ENCODE measurements at regions not wholly inside any gene's neighbourhood (a gene's known extent, or its start where the extent isn't known, plus 50 kb on each side); places are given as distances from the start of the nearest gene placed in this dataset.

DNA sequence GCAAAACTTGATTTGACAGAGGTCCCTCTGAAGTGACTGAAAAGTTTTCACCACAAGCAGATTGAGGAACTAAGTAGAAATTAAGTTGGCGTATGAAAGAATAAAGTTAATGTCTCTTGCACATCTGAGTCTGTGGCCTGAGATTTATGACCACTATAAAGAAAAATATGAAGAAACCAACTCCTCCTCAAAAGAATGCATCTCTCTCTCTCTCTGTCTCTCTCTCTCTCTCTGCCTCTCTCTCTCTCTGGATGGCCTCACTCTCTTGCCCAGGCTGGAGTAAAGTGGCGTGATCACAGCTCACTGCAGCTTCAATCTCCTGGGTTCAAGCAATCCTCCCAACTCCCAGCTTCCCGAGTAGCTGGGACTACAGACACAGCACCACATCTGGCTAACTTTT lies 55.2 kb downstream of the RPL22L1 start:
- intact Hi-C loops (cut with DNase I, micrococcal nuclease), result loop anchor here (5.0 to 10.0 kb wide), 2 partner anchors 400 to 403 kb away; partner anchors contain the start of gene CLDN11 (in 1 of the 2)
- no peak overlapping the region for H3K4me3 ChIP-seq
- ATAC-seq (no peak), DNase-seq (no peak)
- peaks cover 5% of the 10 kb centered on the region for H3K4me1 ChIP-seq (ENCODE audit: low read depth)
- H3K36me3 ChIP-seq (ENCODE audit: low read depth), result no peaks in the 10 kb centered on the region
- TF ChIP-seq, protein P1, sequence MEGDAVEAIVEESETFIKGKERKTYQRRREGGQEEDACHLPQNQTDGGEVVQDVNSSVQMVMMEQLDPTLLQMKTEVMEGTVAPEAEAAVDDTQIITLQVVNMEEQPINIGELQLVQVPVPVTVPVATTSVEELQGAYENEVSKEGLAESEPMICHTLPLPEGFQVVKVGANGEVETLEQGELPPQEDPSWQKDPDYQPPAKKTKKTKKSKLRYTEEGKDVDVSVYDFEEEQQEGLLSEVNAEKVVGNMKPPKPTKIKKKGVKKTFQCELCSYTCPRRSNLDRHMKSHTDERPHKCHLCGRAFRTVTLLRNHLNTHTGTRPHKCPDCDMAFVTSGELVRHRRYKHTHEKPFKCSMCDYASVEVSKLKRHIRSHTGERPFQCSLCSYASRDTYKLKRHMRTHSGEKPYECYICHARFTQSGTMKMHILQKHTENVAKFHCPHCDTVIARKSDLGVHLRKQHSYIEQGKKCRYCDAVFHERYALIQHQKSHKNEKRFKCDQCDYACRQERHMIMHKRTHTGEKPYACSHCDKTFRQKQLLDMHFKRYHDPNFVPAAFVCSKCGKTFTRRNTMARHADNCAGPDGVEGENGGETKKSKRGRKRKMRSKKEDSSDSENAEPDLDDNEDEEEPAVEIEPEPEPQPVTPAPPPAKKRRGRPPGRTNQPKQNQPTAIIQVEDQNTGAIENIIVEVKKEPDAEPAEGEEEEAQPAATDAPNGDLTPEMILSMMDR (IDR thresholded peaks at IDR 0.05), result no peak
- no peaks in the 10 kb centered on the region for H3K9me3 ChIP-seq

DNA sequence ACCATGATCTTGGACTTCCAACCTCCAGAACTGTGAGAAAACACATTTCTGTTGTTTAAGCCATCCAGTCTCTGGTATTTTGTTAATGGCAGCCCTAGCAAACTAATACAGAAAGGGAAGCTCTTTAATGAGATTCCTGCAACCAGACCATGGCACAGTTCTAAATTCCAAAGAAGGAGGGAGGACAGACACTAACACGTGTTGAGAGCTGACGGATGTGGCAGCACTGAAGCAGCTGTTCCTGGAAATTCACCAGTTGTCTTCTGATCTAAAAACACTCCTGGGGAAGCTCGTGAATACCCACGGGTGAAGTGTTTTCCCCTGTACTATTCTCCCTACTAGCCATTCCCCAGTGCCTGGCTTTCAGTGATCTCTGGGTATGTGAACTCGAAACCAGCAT lies 56.7 kb downstream of the RPL22L1 start:
- no peak for DNase-seq
- H3K4me3 ChIP-seq, result no peak overlapping the region
- ATAC-seq, result no peak
- TF ChIP-seq, protein P1 (IDR thresholded peaks at IDR 0.05), result no peak
- H3K36me3 ChIP-seq (ENCODE audit: low read depth), result no peaks in the 10 kb centered on the region
- H3K9me3 ChIP-seq, result no peaks in the 10 kb centered on the region
- H3K4me1 ChIP-seq (ENCODE audit: low read depth), result peaks cover 5% of the 10 kb centered on the region
- intact Hi-C loops (cut with DNase I, micrococcal nuclease), result loop anchor here (5.0 to 10.0 kb wide), 2 partner anchors 398 to 401 kb away; partner anchors contain the start of gene CLDN11 (in 1 of the 2)

DNA sequence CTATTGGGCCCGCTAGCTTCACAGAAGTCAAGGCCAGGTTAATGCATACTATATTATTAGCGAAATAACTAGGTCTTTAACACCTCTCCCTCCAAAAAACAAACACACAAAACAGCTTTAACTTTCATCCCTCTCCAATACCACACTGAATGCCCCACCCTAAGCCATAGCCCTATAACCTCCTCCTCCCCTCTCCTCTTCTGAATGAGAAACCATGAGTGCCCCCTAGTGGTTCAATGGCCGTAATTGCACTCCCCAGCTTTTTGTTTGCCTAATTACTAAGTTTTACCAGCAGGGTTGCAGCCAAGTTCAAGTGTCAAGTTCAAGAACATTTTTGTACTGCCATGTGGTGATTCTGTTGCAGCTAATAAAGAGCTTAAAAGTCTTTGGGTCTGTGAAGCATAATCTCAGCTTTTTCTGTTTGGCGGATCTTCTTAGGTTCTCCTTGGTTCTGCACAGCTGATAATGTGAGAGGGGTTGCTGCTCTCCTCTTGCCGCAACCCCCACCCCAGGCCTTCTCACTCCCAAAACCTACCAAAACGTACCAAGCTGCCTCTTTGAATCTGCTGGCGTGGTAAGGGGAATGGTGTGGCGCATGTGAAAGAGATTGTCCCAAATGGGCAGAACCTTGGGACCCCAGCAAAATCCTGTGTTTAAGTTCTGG lies 57.9 kb downstream of the RPL22L1 start:
- Histone ChIP-seq H3K4me3 (no peak overlapping the region), H3K36me3 (ENCODE audit: low read depth) (no peaks in the 10 kb centered on the region), H3K4me1 (ENCODE audit: low read depth) (peaks cover 5% of the 10 kb centered on the region), H3K9me3 (no peaks in the 10 kb centered on the region)
- ATAC-seq, result peak; percentile 78
- peak in 2 of 3 donors; percentile 49 to 81 for DNase-seq
- intact Hi-C loops (cut with DNase I, micrococcal nuclease), result loop anchor here (5.0 to 10.0 kb wide), 2 partner anchors 397 to 400 kb away; partner anchors contain the start of gene CLDN11 (in 1 of the 2)
- TF ChIP-seq, protein P1 (IDR thresholded peaks at IDR 0.05), result peak; percentile 84

DNA sequence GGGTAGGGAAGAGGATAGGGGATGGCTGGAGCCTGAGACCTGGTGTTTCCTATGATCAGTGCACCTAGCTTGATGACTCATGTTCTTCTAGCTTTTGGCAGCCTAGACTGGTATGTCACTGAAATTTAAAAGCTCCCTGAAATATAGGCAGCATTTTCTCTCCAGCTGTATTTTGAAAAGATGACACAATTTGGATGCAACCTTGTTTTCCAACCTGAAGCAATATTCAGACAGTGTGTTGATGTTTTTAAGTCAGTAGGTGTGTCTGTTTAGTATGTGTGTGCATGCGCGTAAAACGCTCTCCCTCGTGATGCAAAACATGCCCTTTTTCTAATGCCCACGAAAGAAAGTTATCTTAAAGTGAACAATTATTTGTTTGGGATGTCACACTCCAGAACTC lies 58.5 kb downstream of the RPL22L1 start:
- ATAC-seq (no peak), DNase-seq (no peak)
- peaks cover 5% of the 10 kb centered on the region for H3K4me1 ChIP-seq (ENCODE audit: low read depth)
- H3K9me3 ChIP-seq, result no peaks in the 10 kb centered on the region
- TF ChIP-seq, protein P1 (IDR thresholded peaks at IDR 0.05), result no peak
- H3K4me3 ChIP-seq, result no peak overlapping the region
- H3K36me3 ChIP-seq (ENCODE audit: low read depth), result no peaks in the 10 kb centered on the region
- intact Hi-C loops (cut with DNase I, micrococcal nuclease), result loop anchor here (5.0 to 10.0 kb wide), 2 partner anchors 397 to 399 kb away; partner anchors contain the start of gene CLDN11 (in 1 of the 2)

DNA sequence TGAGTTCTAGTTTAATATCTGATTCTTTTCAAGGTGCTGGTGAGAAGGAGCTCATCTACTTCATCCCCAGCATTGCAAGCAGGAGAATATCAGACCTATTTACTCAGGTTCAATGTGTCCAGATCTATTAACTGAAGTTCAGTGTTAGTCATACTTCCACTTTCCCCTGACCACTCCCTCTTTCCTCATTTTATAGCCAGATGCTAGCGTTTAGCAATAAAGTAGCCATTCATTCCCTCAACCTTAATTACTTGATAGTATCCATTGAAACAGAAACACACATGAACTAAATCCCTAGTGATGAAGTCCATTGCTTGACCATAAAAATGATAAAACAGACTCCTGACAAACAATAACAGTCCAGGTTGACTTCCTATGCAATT lies 60.0 kb downstream of the RPL22L1 start:
- H3K4me1 ChIP-seq (ENCODE audit: low read depth), result peaks cover 5% of the 10 kb centered on the region
- H3K4me3 ChIP-seq, result no peak overlapping the region
- ATAC-seq, result peak; percentile 92
- H3K9me3 ChIP-seq, result no peaks in the 10 kb centered on the region
- DNase-seq, result peak in 1 of 3 donors; percentile 9
- TF ChIP-seq, protein P1 (IDR thresholded peaks at IDR 0.05), result no peak
- intact Hi-C loops (cut with DNase I, micrococcal nuclease), result loop anchor here (5.0 to 10.0 kb wide), 2 partner anchors 395 to 398 kb away; partner anchors contain the start of gene CLDN11 (in 1 of the 2)
- H3K36me3 ChIP-seq (ENCODE audit: low read depth), result no peaks in the 10 kb centered on the region
